SK-N-SH treated with all-trans-retinoic acid at 6 μM for 48 hours (cell line): ENCODE measurements at regions not wholly inside any gene's neighbourhood (a gene's known extent, or its start where the extent isn't known, plus 50 kb on each side); places are given as distances from the start of the nearest gene placed in this dataset.

Source experiments
- ATAC-seq: fragments of 200-7000 bp; cut with Tn5 transposase; 3 replicates; pipeline ENCODE4 v1.9.1; 2020; ENCODE audit warnings: mild to moderate bottlenecking, moderate library complexity
- BACH2 ChIP-seq: fragments of 250-450 bp; sonication (Bioruptor Pico); IDR thresholded peaks from 2 replicates; pipeline ENCODE4 v1.9.0; 2021; ENCODE audit warnings: mild to moderate bottlenecking, borderline replicate concordance
- CSDC2 ChIP-seq: fragments of 250-450 bp; sonication (Bioruptor Pico); IDR thresholded peaks from 2 replicates; pipeline ENCODE4 v1.5.0; 2020; ENCODE audit warnings: mild to moderate bottlenecking, moderate library complexity
- ESRRG ChIP-seq: fragments of 250-450 bp; sonication (Bioruptor Pico); IDR thresholded peaks from 2 replicates; pipeline ENCODE4 v1.6.1; 2021; ENCODE audit warnings: mild to moderate bottlenecking
- GLIS3 ChIP-seq: fragments of 250-450 bp; sonication (Bioruptor Pico); IDR thresholded peaks from 2 replicates; pipeline ENCODE4 v1.5.0; 2020; ENCODE audit warnings: mild to moderate bottlenecking, moderate library complexity
- ISL1 ChIP-seq: fragments of 250-450 bp; sonication (Bioruptor Pico); IDR thresholded peaks from 2 replicates; pipeline ENCODE4 v2.1.2; 2022; ENCODE audit warnings: mild to moderate bottlenecking, moderate library complexity
- PPARA ChIP-seq: fragments of 250-450 bp; sonication (Bioruptor Pico); IDR thresholded peaks from 2 replicates; pipeline ENCODE4 v1.5.0; 2020; ENCODE audit warnings: mild to moderate bottlenecking, borderline replicate concordance
- RARB ChIP-seq: fragments of 250-450 bp; sonication (Bioruptor Pico); IDR thresholded peaks from 2 replicates; pipeline ENCODE4 v1.8.0; 2021; ENCODE audit warnings: mild to moderate bottlenecking, moderate library complexity
- SNAI2 ChIP-seq: fragments of 250-450 bp; sonication (Bioruptor Pico); IDR thresholded peaks from 2 replicates; pipeline ENCODE4 v1.5.0; 2020; ENCODE audit warnings: mild to moderate bottlenecking, moderate library complexity
- TCF4 ChIP-seq: fragments of 250-450 bp; sonication (Bioruptor Pico); IDR thresholded peaks from 2 replicates; pipeline ENCODE4 v1.8.0; 2021; ENCODE audit warnings: mild to moderate bottlenecking, moderate library complexity, borderline replicate concordance
- TOX ChIP-seq: fragments of 250-450 bp; sonication (Bioruptor Pico); IDR thresholded peaks from 2 replicates; pipeline ENCODE4 v1.8.0; 2021; ENCODE audit warnings: mild to moderate bottlenecking, moderate library complexity, borderline replicate concordance
- ZFP3 ChIP-seq: fragments of 250-450 bp; sonication (Bioruptor Pico); IDR thresholded peaks from 2 replicates; pipeline ENCODE4 v1.5.0; 2020; ENCODE audit warnings: mild to moderate bottlenecking, moderate library complexity
- ZFP30 ChIP-seq: fragments of 450-650 bp; formaldehyde crosslinking; IDR thresholded peaks from 2 replicates; pipeline ENCODE4 v1.5.0; 2022; ENCODE audit warnings: mild to moderate bottlenecking, moderate library complexity
- ZNF565 ChIP-seq: fragments of 450-650 bp; formaldehyde crosslinking; conservative IDR thresholded peaks from 2 replicates; pipeline ENCODE4 v1.5.0; 2020; ENCODE audit warnings: low read depth, mild to moderate bottlenecking, moderate library complexity
- ZNF70 ChIP-seq: fragments of 450-650 bp; formaldehyde crosslinking; IDR thresholded peaks from 2 replicates; pipeline ENCODE4 v1.5.0; 2020; ENCODE audit warnings: mild to moderate bottlenecking, moderate library complexity
- ZNF8 ChIP-seq: fragments of 450-650 bp; formaldehyde crosslinking; IDR thresholded peaks from 2 replicates; pipeline ENCODE4 v1.5.0; 2020; ENCODE audit warnings: mild to moderate bottlenecking, moderate library complexity
- TF ChIP-seq, protein P1 (sequence below): fragments of 250-450 bp; sonication (Bioruptor Pico); IDR thresholded peaks from 2 replicates; pipeline ENCODE4 v1.5.1; 2020; ENCODE audit warnings: low read depth, mild to moderate bottlenecking, moderate library complexity
- TF ChIP-seq, protein P2 (sequence below): fragments of 250-450 bp; sonication (Bioruptor Pico); IDR thresholded peaks from 2 replicates; pipeline ENCODE4 v1.8.0; 2021; ENCODE audit warnings: low read depth, mild to moderate bottlenecking, moderate library complexity, borderline replicate concordance
- TF ChIP-seq, protein P3 (sequence below): fragments of 250-450 bp; sonication (Bioruptor Pico); IDR thresholded peaks from 2 replicates; pipeline ENCODE4 v1.8.0; 2020; ENCODE audit warnings: mild to moderate bottlenecking, moderate library complexity, borderline replicate concordance

DNA sequence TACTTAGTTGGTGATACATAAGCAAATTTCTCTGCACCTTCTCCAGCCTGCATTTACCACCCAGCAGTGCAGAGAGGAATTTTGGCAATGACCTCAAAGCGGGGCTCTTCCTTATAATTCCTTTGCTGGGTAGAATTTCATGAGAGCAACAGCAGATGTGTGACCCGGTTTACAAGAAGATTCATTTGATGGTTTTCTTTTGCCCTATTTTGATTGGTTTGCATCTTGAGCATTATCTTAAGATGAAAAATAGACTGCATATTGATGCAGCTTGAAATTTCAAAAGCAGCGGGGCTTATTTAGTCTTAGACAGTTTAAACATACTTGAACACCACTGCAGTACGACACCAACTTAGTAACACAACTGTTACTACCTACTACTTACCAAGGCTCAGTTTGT, 378.9 kb downstream of the TTLL7 start:
- ATAC-seq = no peak

DNA sequence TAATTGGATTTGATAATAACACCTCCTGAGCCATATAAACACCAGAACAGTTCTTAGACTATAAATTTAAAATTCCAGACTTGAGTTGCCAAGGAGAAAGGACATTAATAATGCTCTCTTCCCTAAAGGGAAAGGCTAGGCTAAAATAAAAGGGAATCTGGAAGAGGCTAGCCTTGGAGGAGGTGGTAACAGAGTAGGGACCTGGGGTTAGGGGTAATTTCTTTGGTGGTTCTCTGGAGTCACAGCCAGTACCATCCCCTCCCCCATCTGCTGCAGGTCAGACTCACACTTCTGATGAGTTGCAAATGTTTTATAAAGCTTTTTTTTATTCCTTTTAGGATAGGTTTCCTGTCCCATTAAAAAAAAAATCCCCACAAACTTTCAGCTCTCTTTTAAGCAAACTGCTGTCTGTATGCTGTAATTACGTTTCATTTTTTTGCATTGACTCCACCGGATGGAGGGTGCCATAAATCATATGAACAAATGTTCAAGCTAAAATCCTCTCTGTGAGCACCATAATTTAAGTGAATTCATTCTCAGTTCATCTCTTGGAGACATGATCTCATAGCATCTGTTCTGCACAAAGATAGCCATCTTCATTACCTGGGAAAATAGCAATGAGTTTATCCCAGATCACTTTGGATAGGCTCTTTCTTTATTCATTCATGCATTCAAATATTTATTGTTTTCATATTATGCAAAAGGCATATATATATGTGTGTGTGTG, 379.6 kb downstream of the TTLL7 start:
- no peak; the same call in 2 of the 3 replicates for ATAC-seq
- no peak for TF ChIP-seq RARB (CRISPR knock-in tag)
- peak; percentile 92 for TF ChIP-seq ISL1 (CRISPR knock-in tag)
- TF ChIP-seq BACH2 (CRISPR knock-in tag) = no peak
- TF ChIP-seq, protein P1, sequence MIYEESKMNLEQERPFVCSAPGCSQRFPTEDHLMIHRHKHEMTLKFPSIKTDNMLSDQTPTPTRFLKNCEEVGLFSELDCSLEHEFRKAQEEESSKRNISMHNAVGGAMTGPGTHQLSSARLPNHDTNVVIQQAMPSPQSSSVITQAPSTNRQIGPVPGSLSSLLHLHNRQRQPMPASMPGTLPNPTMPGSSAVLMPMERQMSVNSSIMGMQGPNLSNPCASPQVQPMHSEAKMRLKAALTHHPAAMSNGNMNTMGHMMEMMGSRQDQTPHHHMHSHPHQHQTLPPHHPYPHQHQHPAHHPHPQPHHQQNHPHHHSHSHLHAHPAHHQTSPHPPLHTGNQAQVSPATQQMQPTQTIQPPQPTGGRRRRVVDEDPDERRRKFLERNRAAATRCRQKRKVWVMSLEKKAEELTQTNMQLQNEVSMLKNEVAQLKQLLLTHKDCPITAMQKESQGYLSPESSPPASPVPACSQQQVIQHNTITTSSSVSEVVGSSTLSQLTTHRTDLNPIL (CRISPR knock-in tag) = peak; percentile 89
- TF ChIP-seq SNAI2 = 0 out of 2 replicates have a peak, but pooled peaks have one; percentile 11

More for the DNA sequence above, 378.9 kb downstream of the TTLL7 start:
- TF ChIP-seq ZNF8 (CRISPR knock-in tag) (no peak), CSDC2 (CRISPR knock-in tag) (no peak), TOX (CRISPR knock-in tag) (no peak), SNAI2 (no peak), RARB (CRISPR knock-in tag) (no peak), ESRRG (CRISPR knock-in tag) (no peak), ZFP30 (no peak), GLIS3 (CRISPR knock-in tag) (no peak)
- TF ChIP-seq, protein P2, sequence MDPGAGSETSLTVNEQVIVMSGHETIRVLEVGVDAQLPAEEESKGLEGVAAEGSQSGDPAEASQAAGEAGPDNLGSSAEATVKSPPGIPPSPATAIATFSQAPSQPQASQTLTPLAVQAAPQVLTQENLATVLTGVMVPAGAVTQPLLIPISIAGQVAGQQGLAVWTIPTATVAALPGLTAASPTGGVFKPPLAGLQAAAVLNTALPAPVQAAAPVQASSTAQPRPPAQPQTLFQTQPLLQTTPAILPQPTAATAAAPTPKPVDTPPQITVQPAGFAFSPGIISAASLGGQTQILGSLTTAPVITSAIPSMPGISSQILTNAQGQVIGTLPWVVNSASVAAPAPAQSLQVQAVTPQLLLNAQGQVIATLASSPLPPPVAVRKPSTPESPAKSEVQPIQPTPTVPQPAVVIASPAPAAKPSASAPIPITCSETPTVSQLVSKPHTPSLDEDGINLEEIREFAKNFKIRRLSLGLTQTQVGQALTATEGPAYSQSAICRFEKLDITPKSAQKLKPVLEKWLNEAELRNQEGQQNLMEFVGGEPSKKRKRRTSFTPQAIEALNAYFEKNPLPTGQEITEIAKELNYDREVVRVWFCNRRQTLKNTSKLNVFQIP (CRISPR knock-in tag) = no peak
- TF ChIP-seq, protein P3, sequence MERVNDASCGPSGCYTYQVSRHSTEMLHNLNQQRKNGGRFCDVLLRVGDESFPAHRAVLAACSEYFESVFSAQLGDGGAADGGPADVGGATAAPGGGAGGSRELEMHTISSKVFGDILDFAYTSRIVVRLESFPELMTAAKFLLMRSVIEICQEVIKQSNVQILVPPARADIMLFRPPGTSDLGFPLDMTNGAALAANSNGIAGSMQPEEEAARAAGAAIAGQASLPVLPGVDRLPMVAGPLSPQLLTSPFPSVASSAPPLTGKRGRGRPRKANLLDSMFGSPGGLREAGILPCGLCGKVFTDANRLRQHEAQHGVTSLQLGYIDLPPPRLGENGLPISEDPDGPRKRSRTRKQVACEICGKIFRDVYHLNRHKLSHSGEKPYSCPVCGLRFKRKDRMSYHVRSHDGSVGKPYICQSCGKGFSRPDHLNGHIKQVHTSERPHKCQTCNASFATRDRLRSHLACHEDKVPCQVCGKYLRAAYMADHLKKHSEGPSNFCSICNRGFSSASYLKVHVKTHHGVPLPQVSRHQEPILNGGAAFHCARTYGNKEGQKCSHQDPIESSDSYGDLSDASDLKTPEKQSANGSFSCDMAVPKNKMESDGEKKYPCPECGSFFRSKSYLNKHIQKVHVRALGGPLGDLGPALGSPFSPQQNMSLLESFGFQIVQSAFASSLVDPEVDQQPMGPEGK (CRISPR knock-in tag) = no peak

DNA sequence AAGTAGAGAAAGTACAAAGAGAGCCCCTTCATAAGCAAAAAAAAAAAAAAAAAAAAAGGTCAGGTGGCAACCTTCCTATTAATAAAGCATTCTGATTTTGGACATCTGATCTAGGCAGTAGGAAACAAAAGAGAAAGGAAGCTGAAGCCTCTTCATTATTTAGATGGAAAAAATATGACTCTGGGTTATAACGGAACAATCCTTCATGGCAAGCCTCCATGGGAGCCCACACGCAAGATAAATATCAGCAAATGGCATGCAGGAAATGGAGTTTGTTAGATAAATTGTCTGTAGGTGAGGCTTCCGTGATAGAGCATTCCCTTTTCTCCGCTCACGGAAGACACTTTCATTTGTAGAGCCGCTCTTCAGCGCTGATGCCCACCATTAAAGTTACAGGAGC, 381.0 kb downstream of the TTLL7 start:
- no peak for TF ChIP-seq BACH2 (CRISPR knock-in tag)
- no peak for TF ChIP-seq ZNF70 (CRISPR knock-in tag)
- TF ChIP-seq CSDC2 (CRISPR knock-in tag) = no peak
- TF ChIP-seq, protein P1 (CRISPR knock-in tag) = no peak
- TF ChIP-seq, protein P3 (CRISPR knock-in tag) = no peak
- no peak for TF ChIP-seq GLIS3 (CRISPR knock-in tag)
- no peak for TF ChIP-seq TCF4 (CRISPR knock-in tag)
- TF ChIP-seq ZNF565 (CRISPR knock-in tag) = no peak
- TF ChIP-seq ZFP3 (CRISPR knock-in tag) = no peak
- TF ChIP-seq PPARA = no peak
- no peak for TF ChIP-seq ZNF8 (CRISPR knock-in tag)
- TF ChIP-seq, protein P2 (CRISPR knock-in tag) = no peak
- TF ChIP-seq RARB (CRISPR knock-in tag) = no peak
- TF ChIP-seq TOX (CRISPR knock-in tag) = no peak
- no peak for ATAC-seq
